Fibroblast of lung (primary cell): ENCODE measurements at regions not wholly inside any gene's neighbourhood (a gene's known extent, or its start where the extent isn't known, plus 50 kb on each side); places are given as distances from the start of the nearest gene placed in this dataset.

Experiments
- DNase-seq, 2 donors: peaks; one replicate each; pipeline versions ENCODE4 v3.0.0 to v3.0.0-alpha.2; 2010; ENCODE audit warnings: low read depth in 2 of 2
- H2AFZ ChIP-seq: 2 replicates; pipeline ENCODE4 v1.5.1; 2012; ENCODE audit warnings: low read length, control low read depth, inconsistent platforms
- H3K27ac ChIP-seq: 2 replicates; pipeline ENCODE4 v1.5.1; 2011; ENCODE audit warnings: low read length, control low read depth; ENCODE audit not compliant: insufficient read depth
- H3K27me3 ChIP-seq: 2 replicates; pipeline ENCODE4 v1.5.1; 2011; ENCODE audit warnings: mild to moderate bottlenecking, low read length; ENCODE audit not compliant: control insufficient read depth, insufficient read depth
- H3K36me3 ChIP-seq: 2 replicates; pipeline ENCODE4 v1.5.1; 2011; ENCODE audit warnings: low read length; ENCODE audit not compliant: control insufficient read depth, insufficient read depth
- H3K4me1 ChIP-seq: 2 replicates; pipeline ENCODE4 v1.5.1; 2011; ENCODE audit warnings: low read length; ENCODE audit not compliant: control insufficient read depth, insufficient read depth; ENCODE audit errors: extremely low read depth
- H3K4me2 ChIP-seq: 2 replicates; pipeline ENCODE4 v1.5.1; 2011; ENCODE audit warnings: low read length, control low read depth; ENCODE audit not compliant: insufficient read depth; ENCODE audit errors: extremely low read depth
- H3K4me3 ChIP-seq, 4 experiments: fragments of 200-600 bp in 1 of 4; sonication (generic) in 1 of 4; replicated peaks in 1 of 4; 2 replicates each; pipeline ENCODE4 v1.5.1; 2011 to 2016; ENCODE audit warnings: low read length in 4 of 4, low read depth in 3 of 4, mild to moderate bottlenecking in 3 of 4, control low read depth in 2 of 4, inconsistent platforms in 1 of 4, mixed read lengths in 1 of 4; ENCODE audit not compliant: insufficient read depth in 1 of 4; ENCODE audit errors: control extremely low read depth in 1 of 4
- H3K79me2 ChIP-seq: 2 replicates; pipeline ENCODE4 v1.5.1; 2012; ENCODE audit warnings: mild to moderate bottlenecking, low read length, inconsistent platforms; ENCODE audit not compliant: control insufficient read depth, insufficient read depth
- H3K9ac ChIP-seq: 2 replicates; pipeline ENCODE4 v1.5.1; 2011; ENCODE audit warnings: mild to moderate bottlenecking, low read length, control low read depth; ENCODE audit not compliant: insufficient read depth
- H3K9me3 ChIP-seq: 2 replicates; pipeline ENCODE4 v1.5.1; 2012; ENCODE audit warnings: low read depth, low read length; ENCODE audit not compliant: control insufficient read depth, insufficient read depth
- H4K20me1 ChIP-seq: 2 replicates; pipeline ENCODE4 v1.5.1; 2011; ENCODE audit warnings: low read length; ENCODE audit not compliant: control insufficient read depth, insufficient read depth; ENCODE audit errors: extremely low read depth
- CTCF ChIP-seq, 2 donors: IDR thresholded peaks in 1 of 2; conservative IDR thresholded peaks in 1 of 2; 1 replicate in 1 of 2; 2 replicates in 1 of 2; pipeline ENCODE4 v1.5.1; 2011 to 2012; ENCODE audit warnings: low read length in 2 of 2, control low read depth in 1 of 2, inconsistent platforms in 1 of 2, low read depth in 1 of 2, mild to moderate bottlenecking in 1 of 2
- EZH2 ChIP-seq: IDR thresholded peaks from 2 replicates; pipeline ENCODE4 v1.5.1; 2012; ENCODE audit warnings: low read length, control low read depth, mild to moderate bottlenecking; ENCODE audit errors: missing control alignments

- Histone ChIP-seq H3K27me3 (no peaks in the 10 kb centered on the region), H3K4me1 (no peaks in the 10 kb centered on the region), H3K4me3 (no peak overlapping the region), H3K9me3 (no peaks in the 10 kb centered on the region), H3K36me3 (no peaks in the 10 kb centered on the region), H2AFZ (no peak overlapping the region), H3K79me2 (no peaks in the 10 kb centered on the region), H3K4me2 (no peak overlapping the region), H3K27ac (no peak overlapping the region), H4K20me1 (no peaks in the 10 kb centered on the region), H3K9ac (no peak overlapping the region)
- no peak for TF ChIP-seq CTCF (conservative IDR thresholded peaks at IDR 0.05 in 1 of 2, IDR thresholded peaks at IDR 0.05 in 1 of 2; ENCODE audit: low read depth in 1 of 2, low read length in 2 of 2)
- no peak for TF ChIP-seq EZH2
- DNase-seq: peak in 1 of 2 donors; percentile 10
Measured at GRCh38 chr5:111892949-111893348, 136.0 kb upstream of the NREP start.

- no peak for TF ChIP-seq EZH2
- TF ChIP-seq CTCF (conservative IDR thresholded peaks at IDR 0.05 in 1 of 2, IDR thresholded peaks at IDR 0.05 in 1 of 2; ENCODE audit: low read depth in 1 of 2, low read length in 2 of 2): no peak
- Histone ChIP-seq H3K4me3 (no peak overlapping the region), H3K4me1 (no peaks in the 10 kb centered on the region), H3K27ac (no peak overlapping the region), H3K36me3 (no peaks in the 10 kb centered on the region), H2AFZ (no peak overlapping the region), H3K9ac (no peak overlapping the region), H3K9me3 (no peaks in the 10 kb centered on the region), H4K20me1 (no peaks in the 10 kb centered on the region), H3K79me2 (no peaks in the 10 kb centered on the region), H3K27me3 (no peaks in the 10 kb centered on the region), H3K4me2 (no peak overlapping the region)
- peak in 1 of 2 donors; percentile 4 for DNase-seq
Measured at GRCh38 chr5:111887706-111888105, 130.7 kb upstream of the NREP start.

GRCh38 chr5:111869681-111870080 is 112.7 kb upstream of the NREP start:
- peak; percentile 20 to 51 for DNase-seq

More at GRCh38 chr5:111869681-111870080, 112.7 kb upstream of the NREP start:
- H3K27ac ChIP-seq: no peak overlapping the region
- no peaks in the 10 kb centered on the region for H3K36me3 ChIP-seq
- no peaks in the 10 kb centered on the region for H3K9me3 ChIP-seq
- no peak for TF ChIP-seq EZH2
- TF ChIP-seq CTCF (conservative IDR thresholded peaks at IDR 0.05 in 1 of 2, IDR thresholded peaks at IDR 0.05 in 1 of 2; ENCODE audit: low read depth in 1 of 2, low read length in 2 of 2): no peak
- no peak overlapping the region for H3K4me3 ChIP-seq
- no peaks in the 10 kb centered on the region for H3K79me2 ChIP-seq
- no peaks in the 10 kb centered on the region for H3K27me3 ChIP-seq
- no peak overlapping the region for H3K9ac ChIP-seq
- no peak overlapping the region for H2AFZ ChIP-seq
- no peak overlapping the region for H3K4me2 ChIP-seq
- H4K20me1 ChIP-seq: no peaks in the 10 kb centered on the region
- H3K4me1 ChIP-seq: no peaks in the 10 kb centered on the region
